MCF 10A (cell line): ENCODE measurements at regions not wholly inside any gene's neighbourhood (a gene's known extent, or its start where the extent isn't known, plus 50 kb on each side); places are given as distances from the start of the nearest gene placed in this dataset.
"Not testable (repeated sequence)": the region's sequence is repeated elsewhere in the genome, so short reads cannot be mapped to it uniquely, and the experiment has no call there.

Experiments
- BruUV-seq: library from RNA; stranded (reverse); fragments of 400-500 nt; replicated peaks from 2 replicates; lab custom pipeline; 2021; lab: Mats Ljungman, UMichigan
- CTCF ChIA-PET: fragments of 300-600 bp; sonication (Branson Sonifier 250); formaldehyde crosslinking; extraction: SDS; loops from one replicate; lab custom pipeline; 2021; ENCODE audit warnings: antibody characterized with exemption, inconsistent platforms; lab: Yijun Ruan, JAX
- POLR2A ChIA-PET: fragments of 300-600, 350-650 bp; sonication (Branson Sonifier 250); formaldehyde crosslinking; extraction: SDS; loops from one replicate; lab custom pipeline; 2020; ENCODE audit warnings: antibody characterized with exemption, inconsistent platforms; lab: Yijun Ruan, JAX
- DNase-seq: peaks from one replicate; pipeline ENCODE4 v3.0.0-alpha.2; 2018; ENCODE audit not compliant: unreplicated experiment
- H3K27ac Mint-ChIP-seq: one replicate; pipeline ENCODE4 v1.8.0; 2022; ENCODE audit warnings: mild to moderate bottlenecking, low read depth, mixed read lengths; ENCODE audit not compliant: unreplicated experiment
- H3K27me3 Mint-ChIP-seq: one replicate; pipeline ENCODE4 v1.8.0; 2022; ENCODE audit warnings: mixed read lengths; ENCODE audit not compliant: insufficient read depth, unreplicated experiment
- H3K36me3 Mint-ChIP-seq: one replicate; pipeline ENCODE4 v1.8.0; 2022; ENCODE audit warnings: mild to moderate bottlenecking, moderate library complexity, mixed read lengths; ENCODE audit not compliant: insufficient read depth, unreplicated experiment
- H3K4me1 Mint-ChIP-seq: one replicate; pipeline ENCODE4 v1.8.0; 2022; ENCODE audit warnings: mixed read lengths; ENCODE audit not compliant: insufficient read depth, unreplicated experiment
- H3K4me3 Mint-ChIP-seq: one replicate; pipeline ENCODE4 v1.8.0; 2022; ENCODE audit warnings: mild to moderate bottlenecking, moderate library complexity, mixed read lengths; ENCODE audit not compliant: unreplicated experiment
- H3K9me3 Mint-ChIP-seq: one replicate; pipeline ENCODE4 v1.8.0; 2022; ENCODE audit warnings: mixed read lengths; ENCODE audit not compliant: unreplicated experiment
- intact Hi-C: fragments of 100-400 bp; cut with micrococcal nuclease; formaldehyde crosslinking; loops from 2 replicates; pipeline ENCODE4 v1.14.1; 2022
- TF ChIP-seq, protein P1 (sequence below): fragments of 200-600 bp; IDR thresholded peaks from one replicate; pipeline ENCODE4 v1.8.0; 2022; ENCODE audit warnings: antibody characterized with exemption, mild to moderate bottlenecking; ENCODE audit not compliant: unreplicated experiment

DNA sequence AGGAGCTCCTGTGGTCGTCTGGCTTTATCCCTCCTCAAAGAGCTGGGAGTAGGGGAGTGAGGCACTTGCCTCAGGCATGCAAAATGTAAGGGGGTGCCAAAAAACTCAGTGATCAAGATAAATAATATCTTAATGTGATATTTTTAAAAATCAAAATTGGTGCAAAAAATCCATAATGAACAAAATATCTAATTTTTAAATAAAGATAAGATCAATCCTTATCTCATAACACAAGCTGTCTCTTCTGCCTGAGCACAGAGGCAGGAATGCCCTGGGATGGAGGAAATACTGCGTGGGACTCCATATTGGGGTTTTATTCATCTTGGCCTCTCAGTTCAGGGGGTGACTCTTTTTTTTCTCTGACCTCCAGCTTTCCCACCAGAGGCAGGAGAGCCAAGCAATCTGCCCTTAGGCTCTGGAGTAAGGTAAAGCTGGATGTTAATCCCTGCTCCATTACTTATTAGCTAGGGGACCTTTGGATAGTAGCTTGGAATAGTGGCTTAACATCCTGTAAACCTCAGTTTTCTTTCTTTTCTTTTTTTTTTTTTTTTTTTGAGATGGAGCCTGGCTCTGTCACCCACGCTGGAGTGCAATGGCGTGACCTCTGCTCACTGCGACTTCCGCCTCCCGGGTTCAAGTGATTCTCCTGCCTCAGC lies 77.3 kb upstream of the NFASC start:
- intact Hi-C loops: no loop called here
- H3K4me3 Mint-ChIP-seq: no peak overlapping the region
- no peak overlapping the region for H3K27ac Mint-ChIP-seq
- H3K4me1 Mint-ChIP-seq: no peaks in the 10 kb centered on the region
- TF ChIP-seq, protein P1, sequence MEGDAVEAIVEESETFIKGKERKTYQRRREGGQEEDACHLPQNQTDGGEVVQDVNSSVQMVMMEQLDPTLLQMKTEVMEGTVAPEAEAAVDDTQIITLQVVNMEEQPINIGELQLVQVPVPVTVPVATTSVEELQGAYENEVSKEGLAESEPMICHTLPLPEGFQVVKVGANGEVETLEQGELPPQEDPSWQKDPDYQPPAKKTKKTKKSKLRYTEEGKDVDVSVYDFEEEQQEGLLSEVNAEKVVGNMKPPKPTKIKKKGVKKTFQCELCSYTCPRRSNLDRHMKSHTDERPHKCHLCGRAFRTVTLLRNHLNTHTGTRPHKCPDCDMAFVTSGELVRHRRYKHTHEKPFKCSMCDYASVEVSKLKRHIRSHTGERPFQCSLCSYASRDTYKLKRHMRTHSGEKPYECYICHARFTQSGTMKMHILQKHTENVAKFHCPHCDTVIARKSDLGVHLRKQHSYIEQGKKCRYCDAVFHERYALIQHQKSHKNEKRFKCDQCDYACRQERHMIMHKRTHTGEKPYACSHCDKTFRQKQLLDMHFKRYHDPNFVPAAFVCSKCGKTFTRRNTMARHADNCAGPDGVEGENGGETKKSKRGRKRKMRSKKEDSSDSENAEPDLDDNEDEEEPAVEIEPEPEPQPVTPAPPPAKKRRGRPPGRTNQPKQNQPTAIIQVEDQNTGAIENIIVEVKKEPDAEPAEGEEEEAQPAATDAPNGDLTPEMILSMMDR: no peak
- peaks cover 37% of the 10 kb centered on the region for H3K27me3 Mint-ChIP-seq
- H3K9me3 Mint-ChIP-seq: no peaks in the 10 kb centered on the region
- no TSS peak for BruUV-seq
- DNase-seq: no peak
- H3K36me3 Mint-ChIP-seq: no peaks in the 10 kb centered on the region
- CTCF ChIA-PET: interaction anchor here (0.6 to 26.9 kb wide), 13 partner anchors 9 to 640 kb away, joined by 3 to 1156 read pairs (median 4); no protein-coding TSS in a partner anchor
- POLR2A ChIA-PET: no interaction called here

DNA sequence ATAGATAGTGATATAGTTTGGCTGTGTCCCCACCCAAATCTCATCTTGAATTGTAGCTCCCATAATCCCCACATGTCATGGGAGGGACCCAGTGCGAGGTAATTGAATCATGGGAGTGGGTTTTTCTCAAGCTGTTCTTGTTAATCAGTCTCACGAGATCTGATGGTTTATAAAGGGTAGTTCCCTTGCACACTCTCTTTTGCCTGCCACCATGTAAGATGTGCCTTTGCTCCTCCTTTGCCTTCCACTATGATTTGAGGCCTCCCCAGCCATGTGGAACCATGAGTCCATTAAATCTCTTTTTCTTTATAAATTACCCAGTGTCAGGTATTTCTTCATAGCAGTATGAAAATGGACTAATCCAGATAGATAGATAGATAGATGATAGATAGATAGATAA lies 73.8 kb upstream of the NFASC start:
- H3K27ac Mint-ChIP-seq, H3K4me1 Mint-ChIP-seq, DNase-seq, POLR2A ChIA-PET, intact Hi-C loops, H3K4me3 Mint-ChIP-seq, H3K36me3 Mint-ChIP-seq, BruUV-seq, H3K9me3 Mint-ChIP-seq: not testable (repeated sequence)
- H3K27me3 Mint-ChIP-seq: peaks cover 20% of the 10 kb centered on the region
- CTCF ChIA-PET: interaction anchor here (0.6 to 26.9 kb wide), 3 partner anchors 8 to 434 kb away, joined by 4 to 1156 read pairs (median 179); no protein-coding TSS in a partner anchor

DNA sequence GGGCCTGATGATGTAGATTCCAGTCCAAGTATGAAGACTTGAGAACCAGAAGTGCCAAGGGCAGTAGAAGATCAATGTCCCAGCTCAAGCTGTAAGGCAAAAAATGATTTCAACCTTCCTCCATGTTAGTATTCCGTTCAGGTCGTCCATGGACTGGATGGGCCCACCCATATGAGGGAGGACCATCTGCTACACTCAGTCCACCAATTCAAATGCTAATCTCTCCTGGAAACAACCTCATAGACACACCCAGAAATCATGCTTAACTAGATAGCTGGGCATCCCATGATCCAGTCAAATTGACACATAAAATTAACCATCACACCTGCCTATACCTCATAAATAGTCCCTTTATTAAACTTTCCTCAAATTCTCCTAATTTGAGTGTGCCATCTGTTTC lies 73.3 kb upstream of the NFASC start:
- no TSS peak for BruUV-seq
- Mint-ChIP-seq H3K4me1 (no peaks in the 10 kb centered on the region), H3K27ac (no peak overlapping the region), H3K4me3 (no peak overlapping the region), H3K9me3 (no peaks in the 10 kb centered on the region), H3K27me3 (peaks cover 18% of the 10 kb centered on the region), H3K36me3 (no peaks in the 10 kb centered on the region)
- DNase-seq: no peak
- TF ChIP-seq, protein P1: no peak
- ChIA-PET POLR2A (no interaction called here), CTCF (interaction anchor here (0.6 to 26.9 kb wide), 5 partner anchors 7 to 434 kb away, joined by 3 to 1156 read pairs (median 4); no protein-coding TSS in a partner anchor)
- intact Hi-C loops: no loop called here

DNA sequence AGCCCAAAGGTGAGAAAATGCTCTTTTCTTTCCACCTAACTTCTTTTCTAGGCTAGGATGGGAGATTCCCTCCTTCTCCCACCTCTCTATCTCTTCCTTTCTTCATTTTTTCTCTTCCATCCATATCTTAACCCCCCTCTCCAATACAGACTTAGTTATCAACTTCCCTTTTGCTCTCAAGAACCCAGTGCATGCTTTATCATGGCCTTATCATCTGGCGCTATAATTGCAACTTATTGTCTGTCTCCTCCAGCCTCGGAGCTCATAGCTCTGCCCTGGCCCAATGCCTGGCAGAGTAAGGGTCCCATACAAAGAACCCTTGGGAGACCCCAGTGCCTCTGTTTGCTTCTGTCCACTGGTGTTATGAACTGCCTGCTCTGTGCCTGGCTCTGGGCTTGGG lies 71.0 kb upstream of the NFASC start:
- CTCF ChIA-PET: interaction anchor here (0.6 to 26.9 kb wide), 5 partner anchors 5 to 234 kb away, joined by 3 to 1156 read pairs (median 6); no protein-coding TSS in a partner anchor
- Mint-ChIP-seq H3K36me3 (no peaks in the 10 kb centered on the region), H3K4me3 (no peak overlapping the region), H3K4me1 (no peaks in the 10 kb centered on the region), H3K27me3 (peaks cover 37% of the 10 kb centered on the region), H3K27ac (no peak overlapping the region), H3K9me3 (no peaks in the 10 kb centered on the region)
- TF ChIP-seq, protein P1: no peak
- DNase-seq: no peak
- no TSS peak for BruUV-seq
- intact Hi-C loops: no loop called here
- POLR2A ChIA-PET: no interaction called here
